GM18907 (cell line): ENCODE measurements at regions not wholly inside any gene's neighbourhood (a gene's known extent, or its start where the extent isn't known, plus 50 kb on each side); places are given as distances from the start of the nearest gene placed in this dataset.
"Not testable (repeated sequence)": the region's sequence is repeated elsewhere in the genome, so short reads cannot be mapped to it uniquely, and the experiment has no call there.

ENCODE experiments used
- ATAC-seq: cut with Tn5 transposase; IDR thresholded peaks from one replicate; pipeline ENCODE4 v1.9.1; 2021; ENCODE audit warnings: mild to moderate bottlenecking, moderate library complexity; ENCODE audit not compliant: unreplicated experiment

- no peak for ATAC-seq
Measured at GRCh38 chr16:88128556-88128955, 177.3 kb downstream of the BANP start.

GRCh38 chr16:88129133-88129532 is 177.9 kb downstream of the BANP start:
- not testable (repeated sequence) for ATAC-seq

GRCh38 chr16:88130016-88130415 is 178.8 kb downstream of the BANP start:
- ATAC-seq, result no peak

- ATAC-seq, result no peak
Measured at GRCh38 chr16:88130681-88131080, 179.4 kb downstream of the BANP start.

- no peak for ATAC-seq
Measured at GRCh38 chr16:88131256-88131655, 180.0 kb downstream of the BANP start.

GRCh38 chr16:88131966-88132365 is 180.7 kb downstream of the BANP start:
- no peak for ATAC-seq

GRCh38 chr16:88132836-88133506 is 181.7 kb downstream of the BANP start:
- no peak for ATAC-seq

- ATAC-seq, result no peak
Measured at GRCh38 chr16:88133507-88133843, 182.2 kb downstream of the BANP start.

- not testable (repeated sequence) for ATAC-seq
Measured at GRCh38 chr16:88134172-88134898, 183.1 kb downstream of the BANP start.

- not testable (repeated sequence) for ATAC-seq
Measured at GRCh38 chr16:88134899-88135682, 183.9 kb downstream of the BANP start.

- ATAC-seq, result not testable (repeated sequence)
Measured at GRCh38 chr16:88136211-88136713, 185.0 kb downstream of the BANP start.

- ATAC-seq, result not testable (repeated sequence)
Measured at GRCh38 chr16:88136939-88137338, 185.7 kb downstream of the BANP start.

- not testable (repeated sequence) for ATAC-seq
Measured at GRCh38 chr16:88139141-88139540, 187.9 kb downstream of the BANP start.

- not testable (repeated sequence) for ATAC-seq
Measured at GRCh38 chr16:88140195-88140594, 189.0 kb downstream of the BANP start.

GRCh38 chr16:88141580-88141979 is 190.3 kb downstream of the BANP start:
- no peak for ATAC-seq

- ATAC-seq, result not testable (repeated sequence)
Measured at GRCh38 chr16:88142056-88142935, 191.1 kb downstream of the BANP start.

- ATAC-seq, result not testable (repeated sequence)
Measured at GRCh38 chr16:88143122-88144027, 192.1 kb downstream of the BANP start.

- no peak for ATAC-seq
Measured at GRCh38 chr16:88144028-88144511, 192.8 kb downstream of the BANP start.

GRCh38 chr16:88145376-88145775 is 194.1 kb downstream of the BANP start:
- ATAC-seq, result not testable (repeated sequence)
